ENCODE measurements at regions not wholly inside any gene's neighbourhood (a gene's known extent, or its start where the extent isn't known, plus 50 kb on each side); places are given as distances from the start of the nearest gene placed in this dataset.
"Not testable (repeated sequence)": the region's sequence is repeated elsewhere in the genome, so short reads cannot be mapped to it uniquely, and the experiment has no call there.

- 0% methylated on average over 1 of the region's 4 CpGs for WGBS
- H3K36me3 ChIP-seq (ENCODE audit: control insufficient read depth in 1 of 2, insufficient read depth in 2 of 2, low read depth in 1 of 2, low read length in 2 of 2) = no peaks in the 10 kb centered on the region
Measured at GRCh38 chr3:69683082-69683806, 56.0 kb upstream of the MITF start.

GRCh38 chr3:69677456-69677855, 61.8 kb upstream of the MITF start:
- not testable (repeated sequence) for H3K79me1 ChIP-seq (replicated peaks; ENCODE audit: low read length, poor library complexity, severe bottlenecking); H2BK15ac ChIP-seq (ENCODE audit: low read depth, poor library complexity, severe bottlenecking); H3K9me3 ChIP-seq (ENCODE audit: control insufficient read depth, low read length); H3K4ac ChIP-seq (ENCODE audit: low read depth in 1 of 2, low read length in 2 of 2); H4K8ac ChIP-seq (ENCODE audit: low read length); H3K4me3 ChIP-seq (ENCODE audit: insufficient read depth in 1 of 2, low read depth in 1 of 2, low read length in 2 of 2); H2AK5ac ChIP-seq (ENCODE audit: low read length, severe bottlenecking); H3K27ac ChIP-seq (ENCODE audit: low read length, poor library complexity, severe bottlenecking); H3K4me1 ChIP-seq (ENCODE audit: control insufficient read depth, insufficient read depth, low read depth, low read length); H3K27me3 ChIP-seq (ENCODE audit: control insufficient read depth in 1 of 2, insufficient read depth in 1 of 2, low read length in 2 of 2); H3K18ac ChIP-seq (ENCODE audit: low read depth in 1 of 2, low read length in 2 of 2); DNase-seq; H3K4me2 ChIP-seq (ENCODE audit: low read length, poor library complexity, severe bottlenecking); H3K9ac ChIP-seq (ENCODE audit: low read length); H2AFZ ChIP-seq (ENCODE audit: low read depth, low read length); H2BK12ac ChIP-seq (ENCODE audit: low read length in 2 of 2); H2BK5ac ChIP-seq (ENCODE audit: low read depth, low read length, poor library complexity, severe bottlenecking); H3K36me3 ChIP-seq (ENCODE audit: control insufficient read depth in 1 of 2, insufficient read depth in 2 of 2, low read depth in 1 of 2, low read length in 2 of 2); H4K91ac ChIP-seq (ENCODE audit: low read length); H2BK120ac ChIP-seq (ENCODE audit: low read depth, low read length); H3K23ac ChIP-seq (ENCODE audit: low read length in 2 of 2)
- peak overlapping the region in 1 of 2 experiments; percentile 20 for H3K14ac ChIP-seq (ENCODE audit: low read length in 2 of 2)
- 97% methylated on average over 19 of the region's 30 CpGs for WGBS

More at GRCh38 chr3:69683082-69683806, 56.0 kb upstream of the MITF start:
- Histone ChIP-seq H3K18ac (ENCODE audit: low read depth in 1 of 2, low read length in 2 of 2) (no peak overlapping the region), H3K9me3 (ENCODE audit: control insufficient read depth, low read length) (no peaks in the 10 kb centered on the region), H3K9ac (ENCODE audit: low read length) (peak overlapping the region; percentile 15), H3K79me1 (replicated peaks; ENCODE audit: low read length, poor library complexity, severe bottlenecking) (no peaks in the 10 kb centered on the region), H3K4ac (ENCODE audit: low read depth in 1 of 2, low read length in 2 of 2) (no peak overlapping the region), H2AK5ac (ENCODE audit: low read length, severe bottlenecking) (no peak overlapping the region), H2BK5ac (ENCODE audit: low read depth, low read length, poor library complexity, severe bottlenecking) (no peak overlapping the region), H3K27ac (ENCODE audit: low read length, poor library complexity, severe bottlenecking) (no peak overlapping the region), H2AFZ (ENCODE audit: low read depth, low read length) (no peak overlapping the region), H2BK15ac (ENCODE audit: low read depth, poor library complexity, severe bottlenecking) (no peak overlapping the region), H4K8ac (ENCODE audit: low read length) (no peak overlapping the region), H3K4me1 (ENCODE audit: control insufficient read depth, insufficient read depth, low read depth, low read length) (peaks cover 5% of the 10 kb centered on the region), H3K14ac (ENCODE audit: low read length in 2 of 2) (no peak overlapping the region), H3K27me3 (ENCODE audit: control insufficient read depth in 1 of 2, insufficient read depth in 1 of 2, low read length in 2 of 2) (no peaks in the 10 kb centered on the region), H4K91ac (ENCODE audit: low read length) (no peak overlapping the region), H2BK120ac (ENCODE audit: low read depth, low read length) (no peak overlapping the region), H3K23ac (ENCODE audit: low read length in 2 of 2) (no peak overlapping the region), H3K4me2 (ENCODE audit: low read length, poor library complexity, severe bottlenecking) (no peak overlapping the region), H2BK12ac (ENCODE audit: low read length in 2 of 2) (no peak overlapping the region), H3K4me3 (ENCODE audit: insufficient read depth in 1 of 2, low read depth in 1 of 2, low read length in 2 of 2) (no peak overlapping the region)
- DNase-seq = no peak

- Histone ChIP-seq H3K27ac (ENCODE audit: low read length, poor library complexity, severe bottlenecking) (no peak overlapping the region), H3K4ac (ENCODE audit: low read depth in 1 of 2, low read length in 2 of 2) (no peak overlapping the region), H2BK120ac (ENCODE audit: low read depth, low read length) (no peak overlapping the region), H2BK15ac (ENCODE audit: low read depth, poor library complexity, severe bottlenecking) (no peak overlapping the region), H3K9ac (ENCODE audit: low read length) (no peak overlapping the region), H3K36me3 (ENCODE audit: control insufficient read depth in 1 of 2, insufficient read depth in 2 of 2, low read depth in 1 of 2, low read length in 2 of 2) (no peaks in the 10 kb centered on the region), H3K4me1 (ENCODE audit: control insufficient read depth, insufficient read depth, low read depth, low read length) (no peaks in the 10 kb centered on the region), H3K18ac (ENCODE audit: low read depth in 1 of 2, low read length in 2 of 2) (no peak overlapping the region), H3K27me3 (ENCODE audit: control insufficient read depth in 1 of 2, insufficient read depth in 1 of 2, low read length in 2 of 2) (no peaks in the 10 kb centered on the region), H3K14ac (ENCODE audit: low read length in 2 of 2) (no peak overlapping the region), H3K4me2 (ENCODE audit: low read length, poor library complexity, severe bottlenecking) (no peak overlapping the region), H3K23ac (ENCODE audit: low read length in 2 of 2) (no peak overlapping the region), H2BK12ac (ENCODE audit: low read length in 2 of 2) (no peak overlapping the region), H2AK5ac (ENCODE audit: low read length, severe bottlenecking) (no peak overlapping the region), H3K79me1 (replicated peaks; ENCODE audit: low read length, poor library complexity, severe bottlenecking) (no peaks in the 10 kb centered on the region), H4K91ac (ENCODE audit: low read length) (no peak overlapping the region), H3K9me3 (ENCODE audit: control insufficient read depth, low read length) (no peaks in the 10 kb centered on the region), H2BK5ac (ENCODE audit: low read depth, low read length, poor library complexity, severe bottlenecking) (no peak overlapping the region), H2AFZ (ENCODE audit: low read depth, low read length) (no peak overlapping the region), H3K4me3 (ENCODE audit: insufficient read depth in 1 of 2, low read depth in 1 of 2, low read length in 2 of 2) (no peak overlapping the region), H4K8ac (ENCODE audit: low read length) (no peak overlapping the region)
- WGBS = 88% methylated on average over 4 of the region's 6 CpGs
- DNase-seq = no peak
Measured at GRCh38 chr3:69675786-69676530, 63.3 kb upstream of the MITF start.

GRCh38 chr3:69674752-69675151, 64.5 kb upstream of the MITF start:
- Histone ChIP-seq H2BK5ac (ENCODE audit: low read depth, low read length, poor library complexity, severe bottlenecking) (no peak overlapping the region), H3K14ac (ENCODE audit: low read length in 2 of 2) (no peak overlapping the region), H3K27me3 (ENCODE audit: control insufficient read depth in 1 of 2, insufficient read depth in 1 of 2, low read length in 2 of 2) (no peaks in the 10 kb centered on the region), H2BK120ac (ENCODE audit: low read depth, low read length) (no peak overlapping the region), H3K9me3 (ENCODE audit: control insufficient read depth, low read length) (no peaks in the 10 kb centered on the region), H3K18ac (ENCODE audit: low read depth in 1 of 2, low read length in 2 of 2) (no peak overlapping the region), H3K27ac (ENCODE audit: low read length, poor library complexity, severe bottlenecking) (no peak overlapping the region), H2BK15ac (ENCODE audit: low read depth, poor library complexity, severe bottlenecking) (no peak overlapping the region), H3K23ac (ENCODE audit: low read length in 2 of 2) (no peak overlapping the region), H3K4me2 (ENCODE audit: low read length, poor library complexity, severe bottlenecking) (no peak overlapping the region), H2AK5ac (ENCODE audit: low read length, severe bottlenecking) (no peak overlapping the region), H3K4me1 (ENCODE audit: control insufficient read depth, insufficient read depth, low read depth, low read length) (no peaks in the 10 kb centered on the region), H2AFZ (ENCODE audit: low read depth, low read length) (no peak overlapping the region), H3K36me3 (ENCODE audit: control insufficient read depth in 1 of 2, insufficient read depth in 2 of 2, low read depth in 1 of 2, low read length in 2 of 2) (no peaks in the 10 kb centered on the region), H3K79me1 (replicated peaks; ENCODE audit: low read length, poor library complexity, severe bottlenecking) (no peaks in the 10 kb centered on the region), H3K9ac (ENCODE audit: low read length) (no peak overlapping the region), H4K91ac (ENCODE audit: low read length) (no peak overlapping the region), H2BK12ac (ENCODE audit: low read length in 2 of 2) (no peak overlapping the region), H3K4me3 (ENCODE audit: insufficient read depth in 1 of 2, low read depth in 1 of 2, low read length in 2 of 2) (no peak overlapping the region), H4K8ac (ENCODE audit: low read length) (no peak overlapping the region), H3K4ac (ENCODE audit: low read depth in 1 of 2, low read length in 2 of 2) (no peak overlapping the region)
- WGBS = 100% methylated on average over 3 of the region's 3 CpGs
- no peak for DNase-seq
